ENCODE measurements at regions not wholly inside any gene's neighbourhood (a gene's known extent, or its start where the extent isn't known, plus 50 kb on each side); places are given as distances from the start of the nearest gene placed in this dataset.

- DNase-seq (ENCODE audit: low spot score in 2 of 2) (no peak), FAIRE-seq (no peak)
Observed at GRCh38 chr4:182090186-182090585, 153.0 kb upstream of the TENM3 start.

GRCh38 chr4:182091128-182091527 is 152.1 kb upstream of the TENM3 start:
- FAIRE-seq (no peak), DNase-seq (ENCODE audit: low spot score in 2 of 2) (no peak)

GRCh38 chr4:182093431-182093831 is 149.8 kb upstream of the TENM3 start:
- DNase-seq (ENCODE audit: low spot score in 2 of 2) (no peak), FAIRE-seq (no peak)

GRCh38 chr4:182093935-182094334 is 149.3 kb upstream of the TENM3 start:
- no peak for FAIRE-seq
- DNase-seq (ENCODE audit: low spot score in 2 of 2) = no peak

GRCh38 chr4:182101618-182102017 is 141.6 kb upstream of the TENM3 start:
- no peak for DNase-seq (ENCODE audit: low spot score in 2 of 2)
- no peak for FAIRE-seq

GRCh38 chr4:182102576-182102975 is 140.6 kb upstream of the TENM3 start:
- FAIRE-seq (no peak), DNase-seq (ENCODE audit: low spot score in 2 of 2) (no peak)

- FAIRE-seq = no peak
- no peak for DNase-seq (ENCODE audit: low spot score in 2 of 2)
Observed at GRCh38 chr4:182103614-182104319, 139.4 kb upstream of the TENM3 start.

GRCh38 chr4:182105416-182105815 is 137.8 kb upstream of the TENM3 start:
- no peak for FAIRE-seq
- no peak for DNase-seq (ENCODE audit: low spot score in 2 of 2)

- FAIRE-seq (no peak), DNase-seq (ENCODE audit: low spot score in 2 of 2) (no peak)
Observed at GRCh38 chr4:182107931-182108330, 135.3 kb upstream of the TENM3 start.

GRCh38 chr4:182111586-182111985 is 131.6 kb upstream of the TENM3 start:
- DNase-seq (ENCODE audit: low spot score in 2 of 2) = no peak
- no peak for FAIRE-seq

- no peak for DNase-seq (ENCODE audit: low spot score in 2 of 2)
- no peak for FAIRE-seq
Observed at GRCh38 chr4:182113779-182114178, 129.4 kb upstream of the TENM3 start.

- FAIRE-seq = no peak
Observed at GRCh38 chr4:182124359-182124758, 118.8 kb upstream of the TENM3 start.

GRCh38 chr4:182126096-182126495 is 117.1 kb upstream of the TENM3 start:
- FAIRE-seq = no peak
- DNase-seq (ENCODE audit: low spot score in 2 of 2) = no peak

More at GRCh38 chr4:182124359-182124758, 118.8 kb upstream of the TENM3 start:
- no peak for DNase-seq (ENCODE audit: low spot score in 2 of 2)

- no peak for DNase-seq (ENCODE audit: low spot score in 2 of 2)
- no peak for FAIRE-seq
Observed at GRCh38 chr4:182126603-182127002, 116.6 kb upstream of the TENM3 start.

- DNase-seq (ENCODE audit: low spot score in 2 of 2) = no peak
- no peak for FAIRE-seq
Observed at GRCh38 chr4:182133033-182133432, 110.2 kb upstream of the TENM3 start.

- FAIRE-seq = no peak
- no peak for DNase-seq (ENCODE audit: low spot score in 2 of 2)
Observed at GRCh38 chr4:182134261-182134660, 108.9 kb upstream of the TENM3 start.

GRCh38 chr4:182136201-182136600 is 107.0 kb upstream of the TENM3 start:
- DNase-seq (ENCODE audit: low spot score in 2 of 2) = no peak
- FAIRE-seq = no peak

- FAIRE-seq (no peak), DNase-seq (ENCODE audit: low spot score in 2 of 2) (no peak)
Observed at GRCh38 chr4:182137343-182137742, 105.9 kb upstream of the TENM3 start.

GRCh38 chr4:182139491-182139890 is 103.7 kb upstream of the TENM3 start:
- DNase-seq (ENCODE audit: low spot score in 2 of 2) (no peak), FAIRE-seq (no peak)

GRCh38 chr4:182140547-182140946 is 102.7 kb upstream of the TENM3 start:
- no peak for FAIRE-seq
- DNase-seq (ENCODE audit: low spot score in 2 of 2) = no peak

GRCh38 chr4:182141061-182141460 is 102.1 kb upstream of the TENM3 start:
- DNase-seq (ENCODE audit: low spot score in 2 of 2) = no peak
- no peak for FAIRE-seq

GRCh38 chr4:182142176-182143085 is 100.8 kb upstream of the TENM3 start:
- FAIRE-seq (no peak), DNase-seq (ENCODE audit: low spot score in 2 of 2) (no peak)
